T-helper 1 cell treated with Interleukin-12 subunit alpha and Interleukin-12 subunit beta and Interleukin-4 antibody, amounts not matched to agents 30 μg/mL and 1 μg/mL, for 36 hours (primary cell): ENCODE measurements at regions not wholly inside any gene's neighbourhood (a gene's known extent, or its start where the extent isn't known, plus 50 kb on each side); places are given as distances from the start of the nearest gene placed in this dataset.

Experiments used
- H3K27ac Mint-ChIP-seq: one replicate; pipeline ENCODE4 v1.8.0; 2021; ENCODE audit warnings: mild to moderate bottlenecking, mixed read lengths
- H3K27me3 Mint-ChIP-seq: one replicate; pipeline ENCODE4 v1.8.0; 2021; ENCODE audit warnings: low read depth, mixed read lengths
- H3K36me3 Mint-ChIP-seq: one replicate; pipeline ENCODE4 v1.8.0; 2021; ENCODE audit warnings: low read depth, mixed read lengths
- H3K4me1 Mint-ChIP-seq: one replicate; pipeline ENCODE4 v1.8.0; 2021; ENCODE audit warnings: low read depth, mixed read lengths
- H3K4me3 Mint-ChIP-seq: one replicate; pipeline ENCODE4 v1.8.0; 2021; ENCODE audit warnings: mild to moderate bottlenecking, moderate library complexity, mixed read lengths
- H3K9me3 Mint-ChIP-seq: one replicate; pipeline ENCODE4 v1.8.0; 2021; ENCODE audit warnings: mixed read lengths

DNA sequence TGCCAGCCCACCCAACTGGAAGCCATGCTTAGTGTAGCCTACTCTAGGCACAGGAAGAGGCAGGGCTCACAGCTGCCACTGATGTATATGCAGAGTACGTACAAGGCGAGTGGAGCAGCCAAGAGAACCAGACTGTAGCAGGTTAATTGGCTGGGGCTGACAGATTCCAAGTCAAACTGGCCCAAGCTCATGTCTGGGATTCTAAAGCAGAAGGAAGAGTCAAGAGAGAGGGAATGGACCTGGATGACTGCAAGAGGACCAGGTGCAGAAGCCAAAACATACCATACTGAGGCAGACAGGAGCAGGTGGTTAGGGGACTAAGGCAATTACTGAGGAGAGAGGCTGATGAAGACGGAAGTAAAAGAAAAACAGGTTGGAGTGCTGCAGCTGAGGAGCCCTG, 51.3 kb upstream of the LRRN2 start:
- Mint-ChIP-seq H3K36me3 (peaks cover 2% of the 10 kb centered on the region), H3K4me3 (no peak overlapping the region), H3K4me1 (no peaks in the 10 kb centered on the region), H3K27ac (no peak overlapping the region), H3K9me3 (peaks cover 5% of the 10 kb centered on the region), H3K27me3 (peaks cover 62% of the 10 kb centered on the region)

DNA sequence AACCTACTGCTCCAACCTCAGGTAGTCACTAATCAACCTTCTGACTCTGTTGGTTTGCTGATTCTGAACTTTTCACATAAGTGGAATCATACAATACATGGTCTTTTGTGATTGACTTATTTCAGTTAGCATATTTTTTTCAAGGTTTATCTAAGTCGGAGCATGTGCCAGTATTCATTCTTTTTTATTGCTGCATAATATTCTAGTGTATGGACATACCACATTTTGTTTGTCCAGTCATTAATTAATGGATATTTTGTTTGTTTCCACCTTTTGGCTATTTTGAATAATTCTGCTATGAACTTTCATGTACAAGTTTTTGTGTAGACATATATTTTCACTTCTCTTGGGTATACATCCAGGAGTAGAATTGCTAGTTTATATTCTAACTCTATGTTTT, 53.0 kb upstream of the LRRN2 start:
- H3K4me3 Mint-ChIP-seq: no peak overlapping the region
- peaks cover 60% of the 10 kb centered on the region for H3K27me3 Mint-ChIP-seq
- H3K36me3 Mint-ChIP-seq: peaks cover 2% of the 10 kb centered on the region
- peaks cover 5% of the 10 kb centered on the region for H3K9me3 Mint-ChIP-seq
- no peak overlapping the region for H3K27ac Mint-ChIP-seq
- no peaks in the 10 kb centered on the region for H3K4me1 Mint-ChIP-seq

DNA sequence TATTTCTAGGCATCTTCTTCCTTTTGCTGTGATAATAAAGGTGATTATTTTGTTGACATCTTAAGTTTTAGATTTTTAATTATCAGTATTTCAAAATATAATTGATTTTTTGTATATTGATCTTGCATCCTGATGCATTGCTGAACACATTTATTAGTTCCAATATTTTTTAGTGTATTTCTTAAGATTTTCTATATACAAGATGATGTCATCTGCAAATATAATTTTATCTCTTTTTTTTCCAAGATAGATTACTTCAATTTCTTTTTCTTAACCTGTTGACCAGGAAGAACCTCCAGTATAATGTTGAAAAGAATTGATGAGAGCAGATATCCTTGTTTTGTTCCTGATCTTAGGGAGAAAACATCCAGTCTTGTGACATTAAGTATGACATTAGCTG, 54.8 kb upstream of the LRRN2 start:
- H3K27ac Mint-ChIP-seq: no peak overlapping the region
- H3K36me3 Mint-ChIP-seq: peaks cover 2% of the 10 kb centered on the region
- no peak overlapping the region for H3K4me3 Mint-ChIP-seq
- no peaks in the 10 kb centered on the region for H3K4me1 Mint-ChIP-seq
- H3K27me3 Mint-ChIP-seq: peaks cover 61% of the 10 kb centered on the region
- peaks cover 5% of the 10 kb centered on the region for H3K9me3 Mint-ChIP-seq

DNA sequence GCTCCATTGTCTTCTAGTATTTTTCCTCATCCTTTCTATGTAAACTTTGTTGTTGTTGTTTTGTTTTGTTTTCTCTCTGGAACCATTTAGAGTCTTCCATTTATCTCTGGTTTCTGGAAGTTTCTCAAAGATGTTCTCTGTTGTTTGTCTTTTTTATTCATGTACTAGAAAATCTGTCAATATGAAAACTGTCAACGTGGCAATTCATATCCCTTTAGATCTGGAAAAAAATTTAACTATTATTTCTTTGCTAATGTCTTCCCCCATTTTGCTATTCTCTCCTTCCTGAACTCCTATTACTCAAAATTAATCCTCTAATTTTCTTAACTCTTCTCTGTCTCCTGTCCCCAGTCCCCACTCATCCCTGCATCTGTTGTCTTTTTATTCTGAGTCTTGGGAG, 55.9 kb upstream of the LRRN2 start:
- peaks cover 5% of the 10 kb centered on the region for H3K9me3 Mint-ChIP-seq
- H3K27ac Mint-ChIP-seq: no peak overlapping the region
- peaks cover 2% of the 10 kb centered on the region for H3K36me3 Mint-ChIP-seq

DNA sequence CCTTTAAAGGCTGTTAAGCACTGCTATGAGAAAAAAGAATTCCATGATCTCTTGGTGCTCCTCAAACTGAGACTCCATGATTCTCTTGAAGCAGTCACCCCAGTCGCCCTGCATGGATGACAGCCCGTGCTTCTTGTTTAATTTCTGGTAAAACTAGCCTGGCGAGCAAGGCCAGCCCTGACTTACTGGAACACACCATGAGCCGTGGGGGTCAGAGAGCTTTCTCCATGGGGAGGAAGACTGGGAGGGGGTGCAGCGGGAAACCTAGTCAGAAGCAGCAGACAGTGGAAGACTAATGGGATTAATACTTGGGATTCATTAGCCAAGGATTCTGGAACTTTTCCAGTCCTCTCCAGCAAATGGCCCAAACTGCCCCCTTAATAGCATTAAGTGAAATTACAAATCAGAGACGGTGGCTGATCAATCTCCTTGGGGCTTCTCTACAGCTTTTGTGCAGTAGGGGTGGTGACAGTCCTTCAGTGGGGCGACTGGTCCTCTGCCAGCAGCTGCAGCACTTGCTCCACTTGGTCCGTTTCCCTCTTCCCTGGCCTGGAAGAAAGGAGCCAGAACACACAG, 57.2 kb upstream of the LRRN2 start:
- Mint-ChIP-seq H3K4me3 (no peak overlapping the region), H3K4me1 (no peaks in the 10 kb centered on the region), H3K36me3 (no peaks in the 10 kb centered on the region), H3K27ac (no peak overlapping the region), H3K9me3 (peaks cover 1% of the 10 kb centered on the region), H3K27me3 (peaks cover 48% of the 10 kb centered on the region)

More for the DNA sequence above, 55.9 kb upstream of the LRRN2 start:
- no peak overlapping the region for H3K4me3 Mint-ChIP-seq
- H3K27me3 Mint-ChIP-seq: peaks cover 56% of the 10 kb centered on the region
- H3K4me1 Mint-ChIP-seq: no peaks in the 10 kb centered on the region

DNA sequence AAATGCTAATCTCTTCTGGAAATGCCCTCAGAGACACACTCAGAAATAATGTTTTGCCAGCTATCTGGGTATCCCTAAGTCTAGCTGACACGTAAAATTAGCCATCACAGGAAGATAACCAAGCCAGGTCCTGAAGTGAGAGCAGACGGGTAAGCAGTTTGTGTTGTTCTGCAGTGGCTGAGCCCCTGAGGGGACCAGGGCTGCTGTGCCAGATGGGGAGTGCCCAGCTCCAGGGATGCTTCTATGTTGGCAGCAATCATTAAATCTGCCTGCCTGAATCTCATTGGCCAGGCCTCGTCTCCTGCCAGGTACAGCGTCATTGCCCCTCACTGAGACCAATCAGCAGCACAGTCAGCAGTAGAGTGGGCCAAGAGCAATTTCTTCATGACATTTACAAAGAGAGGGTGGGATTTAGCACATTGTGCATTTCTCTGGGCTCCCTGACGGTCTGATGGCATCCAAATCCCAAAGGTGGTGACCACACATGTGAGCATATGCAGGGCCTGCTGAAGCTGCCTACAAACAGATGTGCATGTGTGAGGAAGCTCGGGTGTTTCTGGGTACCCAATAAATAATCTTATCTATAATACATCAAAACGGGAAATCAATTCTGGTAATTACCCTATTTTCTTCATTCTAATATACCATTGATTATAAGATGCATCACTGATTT, 58.7 kb upstream of the LRRN2 start:
- no peaks in the 10 kb centered on the region for H3K4me1 Mint-ChIP-seq
- no peak overlapping the region for H3K4me3 Mint-ChIP-seq
- H3K36me3 Mint-ChIP-seq: no peaks in the 10 kb centered on the region
- H3K9me3 Mint-ChIP-seq: no peaks in the 10 kb centered on the region
- peaks cover 46% of the 10 kb centered on the region for H3K27me3 Mint-ChIP-seq
- no peak overlapping the region for H3K27ac Mint-ChIP-seq

DNA sequence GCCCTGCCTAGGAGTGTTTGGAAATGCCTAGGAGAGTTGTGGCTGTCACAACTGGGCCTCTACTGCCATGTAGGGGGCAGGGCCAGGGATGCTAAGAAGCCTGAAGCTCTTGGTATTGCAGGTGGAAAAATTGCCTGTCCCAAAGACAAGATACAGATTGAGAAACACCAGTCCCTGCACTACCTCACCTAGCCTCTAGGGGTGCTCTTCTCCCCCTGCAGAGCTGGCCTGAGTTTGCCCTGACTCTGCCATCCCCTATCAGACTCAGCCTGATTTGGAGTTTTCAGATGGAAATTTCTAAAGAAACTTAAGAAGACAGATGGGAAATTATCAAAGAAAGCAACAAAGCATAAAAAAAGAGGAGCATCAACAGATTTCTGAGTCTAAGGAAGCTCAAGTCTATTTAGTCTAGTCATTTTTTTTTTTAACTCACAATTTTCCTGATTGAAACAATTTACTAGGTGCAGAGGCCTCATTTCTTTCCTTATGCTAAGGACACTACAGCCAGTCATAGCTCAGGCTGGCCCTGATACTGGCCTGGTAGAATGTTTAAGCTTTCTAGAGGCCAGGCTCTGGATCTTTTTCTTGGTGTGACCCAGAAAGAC, 61.4 kb upstream of the LRRN2 start:
- Mint-ChIP-seq H3K27me3 (peaks cover 24% of the 10 kb centered on the region), H3K36me3 (no peaks in the 10 kb centered on the region), H3K27ac (no peak overlapping the region), H3K9me3 (no peaks in the 10 kb centered on the region), H3K4me1 (no peaks in the 10 kb centered on the region), H3K4me3 (no peak overlapping the region)

DNA sequence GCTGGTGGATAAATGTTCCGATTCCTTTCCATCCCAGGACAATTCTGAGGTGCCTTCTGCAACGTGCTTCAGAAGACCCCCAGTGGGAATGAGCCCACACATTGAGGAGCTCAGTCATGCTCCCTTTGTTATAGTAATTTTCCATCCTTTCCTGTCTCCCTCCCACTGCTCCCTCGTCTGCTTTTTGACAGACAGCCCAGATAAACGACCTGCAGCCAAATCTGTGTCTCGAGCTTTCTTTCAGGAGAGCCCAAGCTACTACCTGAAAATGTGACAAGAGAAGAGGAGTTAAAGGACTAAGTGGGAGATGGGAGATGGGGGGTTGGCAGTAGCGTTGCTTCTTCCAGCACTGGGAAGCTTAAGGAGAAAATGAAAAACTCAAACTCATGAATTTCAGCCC, 65.9 kb upstream of the LRRN2 start:
- Mint-ChIP-seq H3K4me3 (no peak overlapping the region), H3K36me3 (no peaks in the 10 kb centered on the region), H3K27ac (no peak overlapping the region), H3K27me3 (peaks cover 18% of the 10 kb centered on the region), H3K4me1 (no peaks in the 10 kb centered on the region), H3K9me3 (no peaks in the 10 kb centered on the region)

DNA sequence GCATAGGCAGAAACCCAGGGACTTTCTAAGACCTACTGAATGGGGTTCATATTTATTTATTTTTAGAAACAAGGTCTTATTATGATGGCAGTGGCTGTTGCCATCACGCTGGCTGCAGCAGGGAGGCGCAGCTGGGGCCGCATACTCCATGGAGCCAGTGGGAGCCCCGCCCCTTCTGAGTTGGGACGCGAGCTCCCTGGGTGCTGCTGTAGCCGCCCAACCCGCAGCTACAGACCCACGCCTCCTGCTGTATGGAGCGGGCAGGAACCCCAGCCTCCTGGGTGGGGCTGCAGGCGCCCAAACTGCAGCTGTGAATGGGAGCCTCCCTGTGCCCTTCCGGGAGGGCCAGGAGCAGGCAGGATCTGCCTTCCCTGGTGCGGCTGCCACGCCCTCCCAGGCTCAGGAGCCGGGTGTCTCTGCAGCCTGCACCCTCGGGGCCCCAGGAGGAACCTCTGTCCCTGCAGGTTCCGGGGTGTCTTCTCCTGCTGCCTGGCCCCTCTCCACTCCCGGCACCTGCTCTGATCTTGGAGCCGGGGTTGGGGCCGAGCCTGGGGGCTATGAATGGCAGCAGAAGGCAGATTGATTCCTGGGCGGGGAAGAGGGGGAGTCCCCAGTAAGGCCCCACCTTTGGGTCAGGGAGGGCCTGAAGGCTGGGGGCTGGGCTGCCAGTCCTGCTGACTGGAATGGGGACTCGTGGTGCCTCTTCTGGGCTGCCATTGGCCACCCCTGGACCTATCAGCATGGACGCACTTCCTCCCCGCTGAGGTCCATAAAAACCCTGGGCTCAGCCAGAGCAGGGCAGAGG, 66.5 kb upstream of the LRRN2 start:
- Mint-ChIP-seq H3K27ac (no peak overlapping the region), H3K4me3 (no peak overlapping the region), H3K36me3 (no peaks in the 10 kb centered on the region), H3K27me3 (peaks cover 13% of the 10 kb centered on the region), H3K9me3 (no peaks in the 10 kb centered on the region), H3K4me1 (no peaks in the 10 kb centered on the region)

DNA sequence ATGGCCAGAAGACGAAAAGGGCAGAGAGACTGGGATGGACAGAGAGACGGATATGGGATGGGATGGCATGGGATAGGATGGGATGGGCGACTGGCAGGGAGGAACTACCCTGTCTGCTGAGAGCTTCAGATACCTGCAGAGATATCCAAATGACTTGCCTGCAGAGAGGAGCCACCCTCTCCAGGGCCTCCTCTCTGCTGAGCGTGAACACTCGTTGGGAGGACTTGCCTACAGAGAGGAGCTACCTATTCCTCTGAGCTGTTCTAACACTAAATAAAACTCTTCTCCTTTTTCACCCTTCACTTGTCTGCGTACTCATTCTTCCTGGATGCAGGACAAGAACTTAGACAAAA, 67.1 kb upstream of the LRRN2 start:
- Mint-ChIP-seq H3K4me1 (no peaks in the 10 kb centered on the region), H3K27me3 (peaks cover 13% of the 10 kb centered on the region), H3K4me3 (no peak overlapping the region), H3K36me3 (no peaks in the 10 kb centered on the region), H3K9me3 (no peaks in the 10 kb centered on the region), H3K27ac (no peak overlapping the region)

DNA sequence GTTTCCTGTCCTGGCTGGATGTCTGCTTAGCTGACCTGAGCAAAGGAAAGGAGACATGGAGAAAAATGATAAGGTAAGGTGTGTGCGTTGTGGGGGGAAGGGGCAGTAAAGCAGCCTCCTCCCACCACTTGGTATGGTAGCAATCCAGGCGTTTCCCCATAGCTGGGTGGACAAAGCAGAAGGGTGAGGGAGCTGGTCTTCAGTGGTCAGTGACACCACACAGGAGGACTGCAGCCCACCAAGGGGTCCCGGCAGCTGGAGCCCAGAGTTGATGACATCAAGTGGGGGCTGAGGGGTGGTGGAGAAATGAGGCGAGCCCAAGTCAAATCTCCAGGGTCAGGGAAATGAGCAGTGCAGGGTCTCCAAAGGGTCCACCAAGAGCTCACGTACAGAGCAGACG, 69.3 kb upstream of the LRRN2 start:
- no peak overlapping the region for H3K27ac Mint-ChIP-seq
- H3K36me3 Mint-ChIP-seq: no peaks in the 10 kb centered on the region

DNA sequence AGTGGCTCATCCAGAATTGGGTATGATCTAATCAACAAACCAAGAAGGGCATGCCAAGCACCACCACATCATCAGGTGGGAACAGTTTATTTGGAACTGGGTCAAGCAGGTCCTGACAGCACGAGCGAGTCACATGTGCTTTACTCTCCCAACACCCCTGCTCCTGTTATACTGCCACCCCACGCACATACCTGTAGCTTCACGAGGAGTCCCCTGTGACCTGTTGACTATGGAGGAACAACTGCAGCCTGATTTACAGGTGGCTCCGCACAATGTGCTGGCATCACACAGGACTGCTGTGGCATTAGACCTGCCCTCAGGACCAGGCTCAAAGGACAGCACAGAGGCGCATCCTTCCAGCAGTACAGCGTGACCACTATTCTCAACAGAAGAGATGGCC, 70.8 kb upstream of the LRRN2 start:
- no peak overlapping the region for H3K27ac Mint-ChIP-seq
- no peak overlapping the region for H3K4me3 Mint-ChIP-seq
- H3K9me3 Mint-ChIP-seq: no peaks in the 10 kb centered on the region
- no peaks in the 10 kb centered on the region for H3K4me1 Mint-ChIP-seq
- H3K27me3 Mint-ChIP-seq: peaks cover 13% of the 10 kb centered on the region
- H3K36me3 Mint-ChIP-seq: no peaks in the 10 kb centered on the region

More for the DNA sequence above, 69.3 kb upstream of the LRRN2 start:
- H3K4me1 Mint-ChIP-seq: no peaks in the 10 kb centered on the region
- no peak overlapping the region for H3K4me3 Mint-ChIP-seq
- no peaks in the 10 kb centered on the region for H3K9me3 Mint-ChIP-seq
- peaks cover 8% of the 10 kb centered on the region for H3K27me3 Mint-ChIP-seq

DNA sequence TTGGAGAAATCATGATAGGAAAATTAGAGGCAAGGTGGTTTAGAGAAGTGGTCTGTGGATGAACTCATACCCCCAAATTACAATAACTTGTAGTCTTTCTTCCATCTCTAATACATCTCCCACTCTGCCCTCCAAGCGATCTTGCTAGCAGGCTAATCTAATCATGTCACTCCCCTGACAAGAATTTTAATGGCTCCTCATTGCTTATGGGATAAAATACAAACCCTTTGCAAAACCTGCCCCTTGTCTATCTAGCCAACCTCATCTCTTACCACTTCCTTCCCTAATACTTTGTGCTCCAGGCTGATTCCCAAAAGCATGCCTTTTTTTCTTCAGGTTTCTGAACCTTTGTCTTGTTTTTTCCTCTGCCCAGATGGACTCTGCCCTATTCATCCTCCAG, 71.3 kb upstream of the LRRN2 start:
- Mint-ChIP-seq H3K27me3 (peaks cover 13% of the 10 kb centered on the region), H3K27ac (no peak overlapping the region), H3K9me3 (no peaks in the 10 kb centered on the region), H3K36me3 (no peaks in the 10 kb centered on the region), H3K4me3 (no peak overlapping the region), H3K4me1 (no peaks in the 10 kb centered on the region)

DNA sequence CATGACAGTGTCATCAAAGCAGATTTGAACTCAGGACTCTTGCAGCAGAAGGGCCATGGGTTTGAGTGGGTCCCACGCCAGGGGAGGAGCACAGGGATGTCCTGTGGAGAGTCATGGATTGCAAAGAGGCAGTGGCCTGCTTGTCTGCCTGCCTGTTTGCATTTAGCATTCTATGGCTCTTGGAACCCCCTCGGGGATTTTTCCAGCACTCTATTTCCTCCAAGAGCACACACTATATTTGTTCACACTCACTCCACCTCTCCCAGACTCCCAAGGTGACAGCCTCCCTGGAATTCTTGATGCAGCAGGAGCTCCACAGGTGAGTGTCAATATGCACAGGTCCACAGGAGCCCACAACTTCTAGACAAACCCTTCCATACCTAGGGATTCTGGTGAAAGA, 73.1 kb upstream of the LRRN2 start:
- peaks cover 7% of the 10 kb centered on the region for H3K4me1 Mint-ChIP-seq
- H3K36me3 Mint-ChIP-seq: no peaks in the 10 kb centered on the region
- H3K9me3 Mint-ChIP-seq: peaks cover 7% of the 10 kb centered on the region
- no peak overlapping the region for H3K4me3 Mint-ChIP-seq
- H3K27ac Mint-ChIP-seq: no peak overlapping the region
- H3K27me3 Mint-ChIP-seq: peaks cover 13% of the 10 kb centered on the region

DNA sequence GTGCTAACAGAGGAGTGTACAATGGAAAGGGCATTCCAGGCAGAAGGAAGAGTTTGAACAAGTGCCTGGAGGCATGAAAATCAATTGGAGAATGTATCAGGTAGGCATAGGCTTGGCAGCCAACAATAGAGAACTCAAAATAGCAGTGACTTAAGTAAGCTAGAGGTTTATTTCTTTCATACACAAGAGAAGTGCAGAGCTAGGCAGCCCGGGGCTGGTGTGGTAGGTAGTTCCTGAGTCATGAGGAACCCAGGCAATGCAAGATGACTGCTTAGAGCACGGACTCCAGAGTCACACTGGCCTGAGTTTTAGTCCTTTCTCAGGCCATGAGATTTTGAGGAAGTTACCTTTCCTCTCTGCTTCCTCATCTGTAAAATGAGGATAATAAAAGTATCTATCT, 74.8 kb upstream of the LRRN2 start:
- Mint-ChIP-seq H3K4me1 (peaks cover 9% of the 10 kb centered on the region), H3K27ac (no peak overlapping the region), H3K9me3 (peaks cover 7% of the 10 kb centered on the region), H3K36me3 (no peaks in the 10 kb centered on the region), H3K4me3 (no peak overlapping the region), H3K27me3 (peaks cover 14% of the 10 kb centered on the region)
